ENCODE measurements at regions not wholly inside any gene's neighbourhood (a gene's known extent, or its start where the extent isn't known, plus 50 kb on each side); places are given as distances from the start of the nearest gene placed in this dataset.

DNA sequence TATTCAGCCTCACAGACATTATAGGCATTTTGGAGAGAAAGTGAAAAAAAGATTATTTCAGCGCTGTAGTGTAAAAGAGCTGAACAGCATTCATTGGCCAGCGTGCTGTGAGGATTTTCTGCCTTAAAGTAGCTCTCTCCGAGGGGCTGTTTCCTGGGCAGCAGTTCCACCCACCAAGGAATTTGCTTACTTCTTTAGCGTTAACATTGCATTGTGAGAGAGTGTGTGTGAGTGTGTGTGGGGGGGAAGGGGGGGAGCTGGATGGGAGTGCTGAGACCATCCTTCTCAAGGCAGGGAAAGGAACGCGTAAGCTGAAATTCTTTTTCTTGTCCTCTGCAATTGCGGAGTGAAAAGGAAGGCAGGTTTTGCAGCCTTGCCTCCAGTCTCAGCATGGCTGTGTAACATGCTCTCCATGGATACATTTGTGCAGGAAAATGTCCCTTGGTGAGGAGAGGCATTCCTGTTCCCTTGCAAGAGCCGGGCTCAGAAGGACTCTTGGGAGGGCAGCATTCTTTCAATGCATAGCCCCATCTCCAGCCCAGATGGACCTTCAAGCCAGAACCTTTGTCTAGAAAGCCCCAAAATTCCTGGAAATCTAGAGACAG lies 159.9 kb upstream of the NAV2 start:
- BruUV-seq (replicated peaks): no TSS peak
- Histone ChIP-seq H3K4me2 (ENCODE audit: insufficient read depth, low read length) (no peak overlapping the region), H2AFZ (ENCODE audit: low read depth, low read length) (no peak overlapping the region), H3K4me3 (replicated peaks in 1 of 3; ENCODE audit: insufficient read depth in 1 of 3, low read depth in 1 of 3, low read length in 3 of 3) (no peak overlapping the region), H3K9me3 (replicated peaks; ENCODE audit: control insufficient read depth, insufficient read depth, low read length) (no peaks in the 10 kb centered on the region), H3K4me1 (ENCODE audit: control insufficient read depth, extremely low read depth, insufficient read depth, low read length) (no peaks in the 10 kb centered on the region), H3K27me3 (ENCODE audit: control insufficient read depth in 2 of 2, insufficient read depth in 2 of 2, low read length in 2 of 2) (no peaks in the 10 kb centered on the region), H3K9me1 (replicated peaks; ENCODE audit: control insufficient read depth, extremely low read depth, insufficient read depth, low read length) (no peaks in the 10 kb centered on the region), H3K27ac (ENCODE audit: insufficient read depth, low read depth, low read length) (no peak overlapping the region), H3K36me3 (ENCODE audit: control insufficient read depth in 2 of 2, extremely low read depth in 1 of 2, insufficient read depth in 2 of 2, low read length in 2 of 2) (no peaks in the 10 kb centered on the region), H3K79me2 (ENCODE audit: control insufficient read depth, insufficient read depth, low read length) (no peaks in the 10 kb centered on the region), H3K9ac (replicated peaks; ENCODE audit: extremely low read depth, insufficient read depth, low read length) (no peak overlapping the region), H4K20me1 (replicated peaks; ENCODE audit: control insufficient read depth, extremely low read depth, insufficient read depth, low read length) (no peaks in the 10 kb centered on the region)
- no peak for DNase-seq (ENCODE audit: low read depth, low spot score)
- intact Hi-C loops (cut with micrococcal nuclease) (loop anchor here (1.0 to 10.0 kb wide), 6 partner anchors 206 to 481 kb away; no protein-coding TSS in a partner anchor), dilution Hi-C loops (cut with MboI; ENCODE audit: extremely low pct_ligation_motif_present, low sequenced_read_pairs) (no loop called here)
- CTCF ChIA-PET: interaction anchor here (0.6 to 8.3 kb wide), 14 partner anchors 12 to 482 kb away, joined by 3 to 102 read pairs (median 6); no protein-coding TSS in a partner anchor
- POLR2A ChIA-PET: no interaction called here
- FAIRE-seq: no peak
- TF ChIP-seq MYC (IDR thresholded peaks at IDR 0.05; ENCODE audit: low read depth, low read length) (no peak), EZH2 (IDR thresholded peaks at IDR 0.05; ENCODE audit: borderline replicate concordance, low read depth, low read length, severe bottlenecking) (no peak), CTCF (IDR thresholded peaks at IDR 0.05; ENCODE audit: extremely low read depth in 1 of 2, insufficient read depth in 1 of 2, low read depth in 1 of 2, low read length in 2 of 2) (no peak), FOS (IDR thresholded peaks at IDR 0.05; ENCODE audit: borderline replicate concordance, insufficient read depth, low read length) (no peak), JUN (IDR thresholded peaks at IDR 0.05; ENCODE audit: borderline replicate concordance, insufficient read depth, insufficient read length, low read depth) (no peak), GATA2 (IDR thresholded peaks at IDR 0.05; ENCODE audit: insufficient read depth, insufficient read length, low read depth, low read length) (no peak), POLR2AphosphoS5 (IDR thresholded peaks at IDR 0.05; ENCODE audit: insufficient read depth, low read depth, low read length) (no peak), POLR2A (IDR thresholded peaks at IDR 0.05; ENCODE audit: low read depth, low read length) (no peak)
- TF ChIP-seq, protein P1, sequence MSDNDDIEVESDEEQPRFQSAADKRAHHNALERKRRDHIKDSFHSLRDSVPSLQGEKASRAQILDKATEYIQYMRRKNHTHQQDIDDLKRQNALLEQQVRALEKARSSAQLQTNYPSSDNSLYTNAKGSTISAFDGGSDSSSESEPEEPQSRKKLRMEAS (IDR thresholded peaks at IDR 0.05; ENCODE audit: insufficient read depth, insufficient read length): no peak

Measured in endothelial cell of umbilical vein (primary cell).